Thoracic aorta (tissue), 2 donors: ENCODE measurements at regions not wholly inside any gene's neighbourhood (a gene's known extent, or its start where the extent isn't known, plus 50 kb on each side); places are given as distances from the start of the nearest gene placed in this dataset.

Experiments used
- ATAC-seq: fragments of 150-250 bp; one replicate; pipeline ENCODE4 v1.8.0; 2017; ENCODE audit warnings: low read depth; ENCODE audit not compliant: insufficient number of reproducible peaks, low FRiP score
- DNase-seq: peaks from one replicate; pipeline ENCODE4 v3.0.0-alpha.2; 2020; ENCODE audit warnings: low spot score
- H3K27ac ChIP-seq, 2 donors: fragments of 200-600 bp; sonication (generic); 1 replicate in 1 of 2; 2 replicates in 1 of 2; pipeline ENCODE4 v1.5.1; 2016; ENCODE audit warnings: mild to moderate bottlenecking in 2 of 2, moderate library complexity in 2 of 2
- H3K27me3 ChIP-seq: fragments of 200-600 bp; sonication (generic); replicated peaks from 2 replicates; pipeline ENCODE4 v1.6.0; 2016; ENCODE audit warnings: mild to moderate bottlenecking; ENCODE audit not compliant: insufficient read depth
- H3K36me3 ChIP-seq: fragments of 200-600 bp; sonication (generic); one replicate; pipeline ENCODE4 v1.5.1; 2016
- H3K4me1 ChIP-seq, 2 donors: fragments of 200-600 bp; sonication (generic); 1 replicate in 1 of 2; 2 replicates in 1 of 2; pipeline versions ENCODE4 v1.5.1 to v1.6.0; 2016; ENCODE audit warnings: low read depth in 2 of 2, mild to moderate bottlenecking in 1 of 2; ENCODE audit not compliant: control insufficient read depth in 1 of 2
- H3K4me3 ChIP-seq: fragments of 200-600 bp; sonication (generic); 2 replicates; pipeline ENCODE4 v1.5.1; 2016; ENCODE audit warnings: mild to moderate bottlenecking
- H3K9me3 ChIP-seq: fragments of 200-600 bp; sonication (generic); 2 replicates; pipeline ENCODE4 v1.5.1; 2016
- CTCF ChIP-seq: fragments of 200-600 bp; sonication (generic); IDR thresholded peaks from one replicate; pipeline ENCODE4 v1.5.1; 2019; ENCODE audit warnings: antibody characterized with exemption

- H3K4me3 ChIP-seq: no peak overlapping the region
- H3K9me3 ChIP-seq: no peaks in the 10 kb centered on the region
- ATAC-seq (no peak), DNase-seq (no peak)
- H3K36me3 ChIP-seq: no peaks in the 10 kb centered on the region
- H3K27ac ChIP-seq: no peak overlapping the region
- no peaks in the 10 kb centered on the region for H3K4me1 ChIP-seq
- TF ChIP-seq CTCF: no peak
- no peaks in the 10 kb centered on the region for H3K27me3 ChIP-seq
Observed at GRCh38 chr16:59385491-59385890, 651.4 kb upstream of the GOT2 start.

- ATAC-seq: no peak
- Histone ChIP-seq H3K9me3 (no peaks in the 10 kb centered on the region), H3K27me3 (no peaks in the 10 kb centered on the region), H3K4me1 (no peaks in the 10 kb centered on the region), H3K36me3 (no peaks in the 10 kb centered on the region), H3K4me3 (no peak overlapping the region), H3K27ac (no peak overlapping the region)
- no peak for DNase-seq
- no peak for TF ChIP-seq CTCF
Observed at GRCh38 chr16:59373632-59374031, 639.5 kb upstream of the GOT2 start.

GRCh38 chr16:59370717-59371116 is 636.6 kb upstream of the GOT2 start:
- DNase-seq: no peak

GRCh38 chr16:59369523-59369922 is 635.4 kb upstream of the GOT2 start:
- DNase-seq (no peak), ATAC-seq (no peak)
- no peak for TF ChIP-seq CTCF

More at GRCh38 chr16:59370717-59371116, 636.6 kb upstream of the GOT2 start:
- Histone ChIP-seq H3K4me3 (no peak overlapping the region), H3K27me3 (no peaks in the 10 kb centered on the region), H3K36me3 (no peaks in the 10 kb centered on the region), H3K4me1 (no peaks in the 10 kb centered on the region), H3K9me3 (no peaks in the 10 kb centered on the region), H3K27ac (no peak overlapping the region)
- TF ChIP-seq CTCF: no peak
- no peak for ATAC-seq

GRCh38 chr16:59368586-59368985 is 634.5 kb upstream of the GOT2 start:
- ATAC-seq: no peak
- no peaks in the 10 kb centered on the region for H3K27me3 ChIP-seq
- H3K4me3 ChIP-seq: no peak overlapping the region
- no peak for TF ChIP-seq CTCF
- no peak for DNase-seq
- H3K9me3 ChIP-seq: no peaks in the 10 kb centered on the region
- H3K27ac ChIP-seq: no peak overlapping the region
- H3K4me1 ChIP-seq: no peaks in the 10 kb centered on the region
- H3K36me3 ChIP-seq: no peaks in the 10 kb centered on the region

More at GRCh38 chr16:59369523-59369922, 635.4 kb upstream of the GOT2 start:
- Histone ChIP-seq H3K4me1 (no peaks in the 10 kb centered on the region), H3K36me3 (no peaks in the 10 kb centered on the region), H3K4me3 (no peak overlapping the region), H3K9me3 (no peaks in the 10 kb centered on the region), H3K27me3 (no peaks in the 10 kb centered on the region), H3K27ac (no peak overlapping the region)
